H1 (cell line): ENCODE measurements at regions not wholly inside any gene's neighbourhood (a gene's known extent, or its start where the extent isn't known, plus 50 kb on each side); places are given as distances from the start of the nearest gene placed in this dataset.

Experiments
- CTCF ChIA-PET: fragments of 300-600 bp; sonication (Branson Sonifier 250); formaldehyde crosslinking; loops from one replicate; lab custom pipeline; 2021; ENCODE audit not compliant: partially characterized antibody; lab: Charles Lee
- POLR2A ChIA-PET: fragments of 300-600 bp; sonication (Branson Sonifier 250); formaldehyde crosslinking; loops from one replicate; lab custom pipeline; 2021; ENCODE audit warnings: inconsistent platforms; ENCODE audit not compliant: partially characterized antibody; lab: Charles Lee
- DNase-seq, 2 experiments: peaks; one replicate each; pipeline versions ENCODE4 v3.0.0 to v3.0.0-alpha.2; 2010 to 2022; ENCODE audit warnings: low spot score in 2 of 2, low read depth in 1 of 2, mixed read lengths in 1 of 2
- FAIRE-seq: peaks from 2 replicates; lab custom pipeline; 2011; peaks lifted over from hg19 to GRCh38; lab: Jason Lieb, UNC
- H2AFZ ChIP-seq: 2 replicates; pipeline ENCODE4 v1.8.1; 2012; ENCODE audit warnings: low read length, inconsistent platforms
- H2AK5ac ChIP-seq: 2 replicates; pipeline ENCODE4 v1.6.1; 2013; ENCODE audit warnings: low read depth, low read length
- H2BK120ac ChIP-seq: replicated peaks from 2 replicates; pipeline ENCODE3; 2013; ENCODE audit warnings: low read depth, low read length, inconsistent platforms
- H2BK12ac ChIP-seq: 2 replicates; pipeline ENCODE4 v1.6.1; 2013; ENCODE audit warnings: low read depth, low read length
- H2BK15ac ChIP-seq: 2 replicates; pipeline ENCODE4 v1.6.1; 2013; ENCODE audit warnings: low read length
- H2BK20ac ChIP-seq: 2 replicates; pipeline ENCODE4 v1.6.1; 2013; ENCODE audit warnings: low read length
- H2BK5ac ChIP-seq: 2 replicates; pipeline ENCODE4 v1.6.1; 2013; ENCODE audit warnings: low read depth, low read length
- H3K14ac ChIP-seq: 2 replicates; pipeline ENCODE4 v1.6.1; 2013; ENCODE audit warnings: inconsistent platforms; ENCODE audit not compliant: insufficient read length
- H3K18ac ChIP-seq: 2 replicates; pipeline ENCODE4 v1.6.1; 2013; ENCODE audit warnings: low read length; ENCODE audit errors: extremely low read depth
- H3K23ac ChIP-seq: 2 replicates; pipeline ENCODE4 v1.6.1; 2013; ENCODE audit warnings: inconsistent platforms; ENCODE audit not compliant: insufficient read length
- H3K23me2 ChIP-seq: 2 replicates; pipeline ENCODE4 v1.6.1; 2013; ENCODE audit warnings: low read depth, low read length
- H3K27ac ChIP-seq: 2 replicates; pipeline ENCODE4 v1.6.1; 2011; ENCODE audit warnings: low read depth, low read length, inconsistent platforms
- H3K27me3 ChIP-seq, 4 experiments: replicated peaks in 1 of 4; 1 replicate in 1 of 4; 2 replicates in 3 of 4; pipeline versions ENCODE4 v1.6.1 to v1.8.1; 2011 to 2013; ENCODE audit warnings: low read length in 3 of 4, mild to moderate bottlenecking in 3 of 4, inconsistent platforms in 2 of 4, mixed read lengths in 2 of 4, moderate library complexity in 1 of 4; ENCODE audit not compliant: control insufficient read depth in 3 of 4, insufficient read depth in 3 of 4; ENCODE audit errors: extremely low read depth in 1 of 4
- H3K36me3 ChIP-seq, 4 experiments: 2 replicates each; pipeline versions ENCODE4 v1.6.1 to v1.8.1; 2011 to 2013; ENCODE audit warnings: mild to moderate bottlenecking in 4 of 4, low read length in 3 of 4, moderate library complexity in 2 of 4, control low read depth in 1 of 4, inconsistent platforms in 1 of 4; ENCODE audit not compliant: insufficient read depth in 4 of 4, control insufficient read depth in 2 of 4
- H3K4ac ChIP-seq: replicated peaks from 2 replicates; pipeline ENCODE3; 2013; ENCODE audit warnings: low read length, low read depth, mixed read lengths, inconsistent platforms; ENCODE audit not compliant: insufficient read length
- H3K4me1 ChIP-seq, 4 experiments: replicated peaks in 1 of 4; 1 replicate in 1 of 4; 2 replicates in 3 of 4; pipeline versions ENCODE4 v1.6.1 to v1.8.1; 2011 to 2013; ENCODE audit warnings: low read length in 3 of 4, inconsistent platforms in 2 of 4, mixed read lengths in 1 of 4; ENCODE audit not compliant: insufficient read depth in 4 of 4, control insufficient read depth in 3 of 4
- H3K4me2 ChIP-seq, 2 experiments: 2 replicates each; pipeline versions ENCODE4 v1.6.1 to v1.8.1; 2011 to 2013; ENCODE audit warnings: low read depth in 2 of 2, low read length in 2 of 2, control low read depth in 1 of 2, inconsistent platforms in 1 of 2, mild to moderate bottlenecking in 1 of 2; ENCODE audit not compliant: insufficient read depth in 1 of 2
- H3K4me3 ChIP-seq, 4 experiments: fragments of 200-600, 300-600 bp in 1 of 4; sonication (generic), shearing (Covaris generic), sonication (Bioruptor Twin) in 1 of 4; 2 replicates each; pipeline versions ENCODE4 v1.5.1 to v1.8.1; 2011 to 2016; ENCODE audit warnings: low read length in 4 of 4, low read depth in 3 of 4, control low read depth in 2 of 4, inconsistent platforms in 2 of 4, mild to moderate bottlenecking in 2 of 4, mixed read lengths in 1 of 4, moderate library complexity in 1 of 4; ENCODE audit not compliant: insufficient read depth in 2 of 4; ENCODE audit errors: extremely low read depth in 1 of 4
- H3K56ac ChIP-seq: replicated peaks from 2 replicates; pipeline ENCODE3; 2013; ENCODE audit warnings: low read depth, mild to moderate bottlenecking, mixed read lengths, low read length, inconsistent platforms; ENCODE audit not compliant: insufficient read length
- H3K79me1 ChIP-seq: 2 replicates; pipeline ENCODE4 v1.6.1; 2013; ENCODE audit warnings: low read depth, low read length, control low read depth
- H3K79me2 ChIP-seq, 2 experiments: 2 replicates each; pipeline versions ENCODE4 v1.6.1 to v1.8.1; 2012 to 2013; ENCODE audit warnings: low read length in 2 of 2, mild to moderate bottlenecking in 2 of 2, inconsistent platforms in 1 of 2; ENCODE audit not compliant: insufficient read depth in 2 of 2, control insufficient read depth in 1 of 2
- H3K9ac ChIP-seq, 4 experiments: replicated peaks in 1 of 4; 1 replicate in 1 of 4; 2 replicates in 3 of 4; pipeline versions ENCODE4 v1.6.1 to v1.8.1; 2011 to 2013; ENCODE audit warnings: low read depth in 3 of 4, low read length in 3 of 4, control low read depth in 2 of 4, mild to moderate bottlenecking in 2 of 4, moderate library complexity in 2 of 4, inconsistent platforms in 1 of 4; ENCODE audit errors: extremely low read depth in 1 of 4
- H3K9me3 ChIP-seq, 2 experiments: 2 replicates each; pipeline versions ENCODE4 v1.6.1 to v1.8.1; 2012 to 2013; ENCODE audit warnings: mild to moderate bottlenecking in 2 of 2, moderate library complexity in 2 of 2, control low read depth in 1 of 2, inconsistent platforms in 1 of 2, low read depth in 1 of 2, low read length in 1 of 2, mixed read lengths in 1 of 2; ENCODE audit not compliant: insufficient read depth in 2 of 2
- H4K20me1 ChIP-seq, 2 experiments: replicated peaks in 1 of 2; 2 replicates each; pipeline versions ENCODE3 to v1.8.1; 2011 to 2013; ENCODE audit warnings: inconsistent platforms in 2 of 2, low read length in 2 of 2, mild to moderate bottlenecking in 1 of 2; ENCODE audit not compliant: insufficient read depth in 2 of 2, control insufficient read depth in 1 of 2
- H4K5ac ChIP-seq: 2 replicates; pipeline ENCODE4 v1.6.1; 2013; ENCODE audit warnings: low read length, low read depth, mixed read lengths, inconsistent platforms; ENCODE audit not compliant: insufficient read length
- H4K8ac ChIP-seq: 2 replicates; pipeline ENCODE4 v1.8.0; 2013; ENCODE audit warnings: mild to moderate bottlenecking, moderate library complexity, low read length, inconsistent platforms; ENCODE audit not compliant: insufficient read depth; ENCODE audit errors: extremely low read depth
- H4K91ac ChIP-seq: replicated peaks from 2 replicates; pipeline ENCODE3; 2013; ENCODE audit warnings: low read length, mixed read lengths, inconsistent platforms; ENCODE audit not compliant: insufficient read length
- POLR2AphosphoS5 ChIP-seq: IDR thresholded peaks from 2 replicates; pipeline ENCODE4 v1.6.1; 2011; ENCODE audit warnings: low read depth, low read length
- SIRT6 ChIP-seq: IDR thresholded peaks from one replicate; pipeline ENCODE4 v1.7.1; 2012; ENCODE audit warnings: low read length, inconsistent platforms
- SRF ChIP-seq: IDR thresholded peaks from 2 replicates; pipeline ENCODE4 v1.6.1; 2011; ENCODE audit warnings: mild to moderate bottlenecking, low read depth, low read length, moderate library complexity
- WGBS, 2 experiments: shearing (Covaris generic) in 1 of 2; methylation state at CpG; one replicate each; pipeline versions ENCODE4 v1.1.6 to v1.1.7; 2013 to 2015; ENCODE audit warnings: low lambda C conversion rate in 2 of 2, mixed read lengths in 2 of 2, inconsistent platforms in 1 of 2, low coverage in 1 of 2, missing lambda C conversion rate in 1 of 2; ENCODE audit not compliant: insufficient replicate concordance in 2 of 2, insufficient coverage in 1 of 2, insufficient read length in 1 of 2; ENCODE audit errors: extremely low coverage in 1 of 2, missing lambda C conversion rate in 1 of 2; 5-methylcytosine and 5-hydroxymethylcytosine counted together

DNA sequence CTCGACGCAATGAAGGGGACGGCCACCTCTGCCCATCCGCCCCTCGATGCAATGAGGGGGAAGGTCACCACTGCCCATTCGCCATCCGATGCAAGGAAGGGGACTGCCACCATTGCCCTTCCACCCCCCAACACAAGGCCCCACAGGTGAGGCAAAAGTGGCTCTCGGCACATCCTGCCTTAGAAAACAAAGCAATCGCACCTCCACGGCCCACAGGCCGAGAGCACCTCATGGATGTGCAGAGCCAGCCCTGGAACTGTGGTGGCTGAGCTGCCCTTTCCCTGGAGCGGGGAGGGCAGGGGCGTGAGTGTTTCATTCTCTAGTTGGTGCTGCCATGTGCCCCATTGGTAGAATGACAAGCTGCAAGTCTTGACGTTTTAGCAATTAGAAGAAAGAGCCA lies 320.6 kb upstream of the SALL3 start:
- H3K23ac ChIP-seq, result no peak overlapping the region
- FAIRE-seq (no peak), DNase-seq (no peak)
- no peak overlapping the region for H4K8ac ChIP-seq
- no peaks in the 10 kb centered on the region for H3K36me3 ChIP-seq
- no peaks in the 10 kb centered on the region for H3K79me2 ChIP-seq
- H4K20me1 ChIP-seq, result no peaks in the 10 kb centered on the region
- no peak overlapping the region for H3K4me3 ChIP-seq
- POLR2A ChIA-PET, result no interaction called here
- H3K4me2 ChIP-seq, result no peak overlapping the region
- no peaks in the 10 kb centered on the region for H3K23me2 ChIP-seq
- no peak overlapping the region for H3K27ac ChIP-seq
- H2AFZ ChIP-seq, result no peak overlapping the region
- no peaks in the 10 kb centered on the region for H3K79me1 ChIP-seq
- no peak overlapping the region for H3K14ac ChIP-seq
- H3K27me3 ChIP-seq, result no peaks in the 10 kb centered on the region
- H2BK5ac ChIP-seq, result no peak overlapping the region
- no peak overlapping the region for H3K4ac ChIP-seq
- H2BK120ac ChIP-seq, result no peak overlapping the region
- WGBS, 2 experiments, result 92% methylated on average over 10 of the region's 14 CpGs; no CpG with 5 or more reads in 1 of the 2 experiments
- H3K4me1 ChIP-seq, result no peaks in the 10 kb centered on the region
- no peak overlapping the region for H3K56ac ChIP-seq
- no peak overlapping the region for H3K9ac ChIP-seq
- no peak overlapping the region for H2AK5ac ChIP-seq
- H2BK20ac ChIP-seq, result no peak overlapping the region
- no peak for TF ChIP-seq SIRT6
- TF ChIP-seq SRF, result no peak
- TF ChIP-seq POLR2AphosphoS5, result no peak
- no peak overlapping the region for H2BK12ac ChIP-seq
- CTCF ChIA-PET, result interaction anchor here (0.7 to 2.1 kb wide), 13 partner anchors 9 to 396 kb away, joined by 3 to 10 read pairs (median 3); no protein-coding TSS in a partner anchor
- no peak overlapping the region for H2BK15ac ChIP-seq
- H4K91ac ChIP-seq, result no peak overlapping the region
- H3K18ac ChIP-seq, result no peak overlapping the region
- no peak overlapping the region for H4K5ac ChIP-seq
- peaks cover 12 to 17% of the 10 kb centered on the region in 2 experiments for H3K9me3 ChIP-seq
